RWPE1 (cell line): ENCODE measurements at regions not wholly inside any gene's neighbourhood (a gene's known extent, or its start where the extent isn't known, plus 50 kb on each side); places are given as distances from the start of the nearest gene placed in this dataset.

ENCODE experiments used
- CTCF ChIA-PET: fragments of 350-600 bp; sonication (Branson Sonifier 250); formaldehyde crosslinking; extraction: SDS; loops from one replicate; lab custom pipeline; 2021; lab: Yijun Ruan, JAX
- POLR2A ChIA-PET: fragments of 400-600 bp; formaldehyde crosslinking; extraction: SDS; loops from one replicate; lab custom pipeline; 2020; ENCODE audit warnings: antibody characterized with exemption; ENCODE audit not compliant: low non-redundant PET; lab: Yijun Ruan, JAX
- DNase-seq: peaks from one replicate; pipeline ENCODE4 v3.0.0; 2012; ENCODE audit warnings: low spot score
- H3K27ac ChIP-seq: fragments of 450-650 bp; 2 replicates; pipeline ENCODE4 v1.5.1; 2017
- CTCF ChIP-seq: fragments of 450-650 bp; conservative IDR thresholded peaks from 2 replicates; pipeline ENCODE4 v1.5.1; 2017; ENCODE audit warnings: low read depth, mild to moderate bottlenecking

GRCh38 chr1:81213279-81213678 lies 587.5 kb upstream of the ADGRL2 start:
- ChIA-PET POLR2A (no interaction called here), CTCF (no interaction called here)
- no peak overlapping the region for H3K27ac ChIP-seq
- no peak for DNase-seq
- TF ChIP-seq CTCF: no peak

- TF ChIP-seq CTCF: no peak
- CTCF ChIA-PET: interaction anchor here (0.6 kb wide), 1 partner anchor 780 kb away, joined by 4 read pairs; no protein-coding TSS in a partner anchor
Observed at GRCh38 chr1:81209461-81209860, 591.3 kb upstream of the ADGRL2 start.

GRCh38 chr1:81208441-81208840 lies 592.3 kb upstream of the ADGRL2 start:
- CTCF ChIA-PET: no interaction called here
- no peak overlapping the region for H3K27ac ChIP-seq
- no peak for TF ChIP-seq CTCF
- POLR2A ChIA-PET: no interaction called here
- DNase-seq: no peak

More at GRCh38 chr1:81209461-81209860, 591.3 kb upstream of the ADGRL2 start:
- H3K27ac ChIP-seq: no peak overlapping the region
- no peak for DNase-seq
- POLR2A ChIA-PET: no interaction called here

- DNase-seq: no peak
- CTCF ChIA-PET: no interaction called here
- TF ChIP-seq CTCF: no peak
- H3K27ac ChIP-seq: no peak overlapping the region
- POLR2A ChIA-PET: no interaction called here
Observed at GRCh38 chr1:81205956-81206355, 594.8 kb upstream of the ADGRL2 start.

- POLR2A ChIA-PET: no interaction called here
- TF ChIP-seq CTCF: no peak
- DNase-seq: no peak
- CTCF ChIA-PET: no interaction called here
- H3K27ac ChIP-seq: no peak overlapping the region
Observed at GRCh38 chr1:81201779-81202178, 599.0 kb upstream of the ADGRL2 start.

- CTCF ChIA-PET: no interaction called here
- TF ChIP-seq CTCF: no peak
- no peak overlapping the region for H3K27ac ChIP-seq
- POLR2A ChIA-PET: no interaction called here
- no peak for DNase-seq
Observed at GRCh38 chr1:81197591-81197990, 603.1 kb upstream of the ADGRL2 start.
